ENCODE measurements at regions not wholly inside any gene's neighbourhood (a gene's known extent, or its start where the extent isn't known, plus 50 kb on each side); places are given as distances from the start of the nearest gene placed in this dataset.

GRCh38 chr15:31273258-31273941 lies 53.2 kb upstream of the KLF13 start:
- ATAC-seq (no peak), DNase-seq (no peak)
- Mint-ChIP-seq H3K4me1 (peaks cover 11% of the 10 kb centered on the region), H3K27ac (no peak overlapping the region), H3K36me3 (ENCODE audit: low read depth) (no peaks in the 10 kb centered on the region), H3K4me3 (no peak overlapping the region), H3K27me3 (no peaks in the 10 kb centered on the region), H3K9me3 (no peaks in the 10 kb centered on the region)

- no peaks in the 10 kb centered on the region for H3K27me3 Mint-ChIP-seq
- H3K36me3 Mint-ChIP-seq (ENCODE audit: low read depth) = no peaks in the 10 kb centered on the region
- no peak overlapping the region for H3K4me3 Mint-ChIP-seq
- DNase-seq = no peak
- ATAC-seq = no peak
- no peak overlapping the region for H3K27ac Mint-ChIP-seq
- H3K4me1 Mint-ChIP-seq = peaks cover 11% of the 10 kb centered on the region
- H3K9me3 Mint-ChIP-seq = no peaks in the 10 kb centered on the region
Measured at GRCh38 chr15:31274496-31275330, 51.9 kb upstream of the KLF13 start.

DNA sequence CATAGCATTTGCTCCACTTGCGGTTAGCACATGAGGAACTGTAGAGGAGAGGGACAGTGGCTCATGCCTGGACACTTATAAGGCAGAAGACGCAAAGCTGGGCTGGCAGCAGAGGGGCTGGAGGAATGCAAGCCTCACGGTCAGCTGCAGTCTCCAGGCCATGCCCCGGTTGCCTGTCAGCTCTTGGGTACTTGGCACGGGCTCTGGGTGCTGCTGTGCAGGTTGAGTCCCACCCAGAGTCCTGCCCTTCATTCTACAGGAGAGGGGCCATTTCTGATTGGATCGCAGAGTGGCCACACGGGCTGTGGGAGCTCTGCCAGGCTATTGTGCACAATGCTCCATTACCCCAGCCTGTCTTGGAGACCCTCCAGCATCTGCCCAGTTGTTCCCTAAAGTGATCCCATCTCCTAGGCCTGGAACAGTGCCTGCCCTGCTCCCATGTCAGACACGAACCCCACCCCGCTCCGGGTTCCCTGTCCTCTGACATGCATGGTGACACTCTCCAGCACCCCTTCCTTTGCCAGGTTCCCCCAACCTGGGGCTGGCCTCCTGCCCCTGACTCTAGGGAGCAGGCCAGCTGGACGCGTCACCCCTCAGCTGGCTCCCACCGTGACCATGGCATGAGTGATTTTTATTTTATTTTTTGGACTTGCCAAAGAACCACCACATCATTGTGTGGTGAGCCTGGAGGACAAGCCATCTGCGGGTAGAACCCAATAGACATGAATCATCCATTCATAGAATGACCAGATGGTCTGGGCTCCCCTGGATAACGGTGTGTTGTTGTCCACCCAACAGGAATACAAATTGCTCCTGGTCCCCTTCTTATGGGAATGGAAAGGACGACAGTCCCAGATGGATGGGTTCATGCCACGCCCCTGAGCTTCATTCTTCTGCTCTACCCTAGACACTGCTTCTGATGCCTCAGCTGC lies 51.0 kb upstream of the KLF13 start:
- Mint-ChIP-seq H3K9me3 (no peaks in the 10 kb centered on the region), H3K36me3 (ENCODE audit: low read depth) (no peaks in the 10 kb centered on the region), H3K4me1 (peaks cover 9% of the 10 kb centered on the region), H3K27me3 (no peaks in the 10 kb centered on the region), H3K27ac (no peak overlapping the region), H3K4me3 (no peak overlapping the region)
- no peak for ATAC-seq
- no peak for DNase-seq

GRCh38 chr15:31276596-31277298 lies 49.9 kb upstream of the KLF13 start:
- no peak overlapping the region for H3K27ac Mint-ChIP-seq
- no peaks in the 10 kb centered on the region for H3K9me3 Mint-ChIP-seq
- no peak overlapping the region for H3K4me3 Mint-ChIP-seq
- no peaks in the 10 kb centered on the region for H3K36me3 Mint-ChIP-seq (ENCODE audit: low read depth)
- H3K4me1 Mint-ChIP-seq = peaks cover 9% of the 10 kb centered on the region
- no peaks in the 10 kb centered on the region for H3K27me3 Mint-ChIP-seq
- no peak for DNase-seq
- no peak for ATAC-seq

All from activated naive CD8-positive, alpha-beta T cell treated with anti-CD3 and anti-CD28 coated beads, Interleukin-2, amount 50 U/mL, for 24 hours (primary cell).